NCI-H2196 treated with DMSO at 0.1 percent for 48 hours (cell line): ENCODE measurements at regions not wholly inside any gene's neighbourhood (a gene's known extent, or its start where the extent isn't known, plus 50 kb on each side); places are given as distances from the start of the nearest gene placed in this dataset.
"Not testable (repeated sequence)": the region's sequence is repeated elsewhere in the genome, so short reads cannot be mapped to it uniquely, and the experiment has no call there.

Source experiments
- DNase-seq: peaks from one replicate; lab custom pipeline; 2025; ENCODE audit not compliant: unreplicated experiment; lab: John Stamatoyannopoulos, UW

GRCh38 chr22:33142282-33143055 lies 84.3 kb upstream of the SYN3 start:
- DNase-seq, result no peak

GRCh38 chr22:33139937-33140336 lies 81.8 kb upstream of the SYN3 start:
- DNase-seq, result no peak

GRCh38 chr22:33138333-33138732 lies 80.2 kb upstream of the SYN3 start:
- not testable (repeated sequence) for DNase-seq

GRCh38 chr22:33130473-33130872 lies 72.3 kb upstream of the SYN3 start:
- DNase-seq, result no peak

- no peak for DNase-seq
Observed at GRCh38 chr22:33129621-33130020, 71.4 kb upstream of the SYN3 start.

GRCh38 chr22:33126881-33127280 lies 68.7 kb upstream of the SYN3 start:
- DNase-seq, result no peak

- no peak for DNase-seq
Observed at GRCh38 chr22:33124471-33124870, 66.3 kb upstream of the SYN3 start.

- DNase-seq, result not testable (repeated sequence)
Observed at GRCh38 chr22:33122439-33122838, 64.3 kb upstream of the SYN3 start.

GRCh38 chr22:33119044-33119443 lies 60.9 kb upstream of the SYN3 start:
- DNase-seq, result no peak

GRCh38 chr22:33117821-33118220 lies 59.6 kb upstream of the SYN3 start:
- no peak for DNase-seq

- no peak for DNase-seq
Observed at GRCh38 chr22:33116841-33117547, 58.8 kb upstream of the SYN3 start.

GRCh38 chr22:33114565-33114964 lies 56.4 kb upstream of the SYN3 start:
- DNase-seq, result no peak

- no peak for DNase-seq
Observed at GRCh38 chr22:33112580-33112979, 54.4 kb upstream of the SYN3 start.

GRCh38 chr22:33111491-33111890 lies 53.3 kb upstream of the SYN3 start:
- DNase-seq, result no peak

GRCh38 chr22:33110562-33111163 lies 52.5 kb upstream of the SYN3 start:
- no peak for DNase-seq

- no peak for DNase-seq
Observed at GRCh38 chr22:33109514-33110430, 51.6 kb upstream of the SYN3 start.

- no peak for DNase-seq
Observed at GRCh38 chr22:33108037-33108436, 49.9 kb upstream of the SYN3 start.
